HS-27A (cell line): ENCODE measurements at regions not wholly inside any gene's neighbourhood (a gene's known extent, or its start where the extent isn't known, plus 50 kb on each side); places are given as distances from the start of the nearest gene placed in this dataset.
"Not testable (repeated sequence)": the region's sequence is repeated elsewhere in the genome, so short reads cannot be mapped to it uniquely, and the experiment has no call there.

Experiments
- DNase-seq: peaks from one replicate; pipeline ENCODE4 v3.0.0-alpha.2; 2012; ENCODE audit warnings: low read depth, missing footprints

DNA sequence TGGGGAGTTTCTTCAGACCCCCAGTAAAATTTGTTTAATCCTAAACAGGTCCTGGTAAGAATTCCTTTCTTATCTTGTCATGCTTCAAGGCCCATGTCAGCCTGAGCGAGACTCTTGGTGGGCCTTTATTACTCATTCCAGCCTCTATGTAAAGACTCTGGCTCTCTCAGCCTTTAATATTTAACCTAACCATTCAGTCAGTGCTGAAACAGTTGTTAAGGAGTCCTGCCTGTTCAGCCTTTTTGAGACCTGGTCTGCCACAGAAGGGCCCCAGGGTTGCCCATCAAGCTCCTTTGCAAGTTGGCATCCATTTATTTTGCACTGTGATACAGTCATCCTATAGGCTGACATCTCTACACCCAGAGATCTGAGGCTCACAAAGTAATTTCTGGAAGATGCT, 107.7 kb upstream of the VANGL1 start:
- DNase-seq = no peak

DNA sequence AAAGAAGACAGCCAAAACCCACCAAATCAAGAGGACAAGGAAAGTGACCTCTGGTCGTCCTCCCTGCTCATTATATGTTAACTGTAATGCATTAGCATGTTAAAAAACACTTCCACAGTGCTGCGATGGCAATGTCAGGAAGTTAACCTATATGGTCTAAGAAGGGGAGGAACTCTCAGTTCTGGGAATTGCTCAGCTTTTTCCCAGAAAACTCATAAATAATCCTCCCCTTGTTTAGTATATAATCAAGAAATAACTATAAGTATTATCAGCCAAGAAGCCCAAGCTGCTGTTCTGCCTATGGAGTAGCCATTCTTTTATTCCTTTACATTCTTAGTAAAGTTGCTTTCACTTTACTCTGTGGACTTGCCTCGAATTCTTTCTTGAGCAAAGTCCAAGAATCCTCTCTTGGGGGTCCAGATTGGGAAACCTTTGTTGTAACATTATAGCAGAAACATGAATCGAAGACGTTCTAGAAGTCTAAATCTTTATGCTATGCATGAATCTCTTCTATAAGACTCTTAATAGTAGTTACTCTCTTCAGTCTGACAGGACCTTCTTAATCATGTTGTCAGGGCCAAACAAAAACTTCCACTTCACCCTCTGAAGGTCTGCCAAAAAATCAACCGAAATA, 110.0 kb upstream of the VANGL1 start:
- DNase-seq = no peak

DNA sequence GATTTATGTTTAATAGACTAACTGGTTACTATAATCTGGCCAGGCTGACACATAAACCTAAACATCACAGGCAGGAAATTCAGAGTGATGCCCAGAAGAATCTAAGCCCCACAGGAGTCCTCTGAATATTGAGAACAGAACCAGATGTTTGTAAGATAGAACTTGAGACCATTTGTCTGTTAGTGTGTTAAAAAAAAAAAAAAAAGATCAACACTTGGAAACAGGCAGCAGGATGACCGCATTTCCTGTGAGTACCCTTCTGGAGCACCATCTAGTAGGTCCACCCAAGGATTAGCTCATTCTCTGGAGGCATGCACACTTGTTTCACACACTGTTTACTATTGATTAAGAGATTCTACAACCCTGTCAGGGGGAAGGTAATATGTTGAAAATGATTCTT, 111.4 kb upstream of the VANGL1 start:
- peak; percentile 54 for DNase-seq

DNA sequence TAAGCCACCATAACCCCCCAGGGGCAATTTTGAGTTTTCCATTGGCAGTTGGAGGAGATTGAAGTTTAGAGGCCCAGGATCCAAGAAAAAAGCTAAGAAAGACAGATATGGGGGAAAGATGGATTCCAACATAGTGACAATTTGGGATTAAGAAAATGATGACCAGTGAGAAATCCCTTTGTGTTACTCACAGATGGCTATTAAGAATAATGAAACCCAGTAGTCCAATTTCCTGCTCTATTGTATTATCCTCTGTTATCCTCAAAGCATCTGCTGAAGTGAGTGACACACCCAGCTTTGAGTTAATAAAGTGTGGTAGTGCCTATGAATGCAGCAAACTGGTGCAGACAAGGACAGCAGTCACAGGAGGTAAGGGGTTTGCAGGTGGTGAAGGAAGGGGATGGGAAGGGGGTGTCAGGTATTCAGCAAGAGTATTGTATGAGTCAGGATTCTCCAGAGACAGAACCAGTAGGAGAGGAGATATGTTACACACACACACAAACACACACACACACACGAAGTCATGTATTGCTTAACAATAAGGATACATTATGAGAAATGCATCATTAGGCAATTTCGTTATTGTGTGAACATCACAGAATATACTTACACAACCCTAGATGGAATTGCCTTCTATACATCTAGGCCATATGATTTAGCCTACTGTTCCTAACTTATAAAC, 112.4 kb upstream of the VANGL1 start:
- DNase-seq = no peak

DNA sequence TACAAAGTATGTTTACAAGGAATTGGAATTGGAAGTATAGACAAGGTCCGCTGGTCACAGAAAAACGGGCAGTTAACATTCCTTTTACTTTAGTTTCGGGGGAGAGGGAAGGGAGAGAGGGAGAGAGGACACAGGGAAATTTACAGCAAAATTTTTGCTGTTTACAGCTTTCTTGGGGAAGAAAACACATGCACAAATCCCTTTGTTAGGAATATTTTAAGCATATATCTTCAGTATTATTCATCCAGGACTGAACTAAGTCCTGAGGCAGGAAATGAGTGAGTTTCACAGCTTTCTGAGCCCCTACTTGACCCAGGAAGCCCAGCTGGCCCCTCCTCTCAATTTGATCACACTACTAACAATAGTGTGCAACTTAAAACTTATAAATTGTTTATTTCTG, 113.4 kb upstream of the VANGL1 start:
- DNase-seq = not testable (repeated sequence)

DNA sequence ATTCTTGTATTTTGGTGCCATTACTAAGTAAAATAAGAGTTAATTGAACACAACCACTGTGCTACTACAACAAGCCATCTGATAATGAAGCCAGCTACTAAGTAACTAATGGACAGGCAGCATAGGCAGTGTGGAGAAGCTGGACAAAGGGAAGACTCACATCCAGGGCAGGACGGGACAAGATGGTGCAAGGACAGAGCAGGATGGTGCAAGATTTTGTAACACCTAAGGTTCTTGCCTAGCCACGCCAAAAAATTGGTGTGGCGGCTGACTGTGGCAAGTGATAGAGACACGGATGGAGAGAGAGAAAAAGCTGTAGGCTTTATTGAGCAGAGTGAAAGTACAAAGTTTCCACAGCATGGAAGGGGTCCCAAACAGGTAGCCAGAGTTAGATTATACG, 114.0 kb upstream of the VANGL1 start:
- no peak for DNase-seq

DNA sequence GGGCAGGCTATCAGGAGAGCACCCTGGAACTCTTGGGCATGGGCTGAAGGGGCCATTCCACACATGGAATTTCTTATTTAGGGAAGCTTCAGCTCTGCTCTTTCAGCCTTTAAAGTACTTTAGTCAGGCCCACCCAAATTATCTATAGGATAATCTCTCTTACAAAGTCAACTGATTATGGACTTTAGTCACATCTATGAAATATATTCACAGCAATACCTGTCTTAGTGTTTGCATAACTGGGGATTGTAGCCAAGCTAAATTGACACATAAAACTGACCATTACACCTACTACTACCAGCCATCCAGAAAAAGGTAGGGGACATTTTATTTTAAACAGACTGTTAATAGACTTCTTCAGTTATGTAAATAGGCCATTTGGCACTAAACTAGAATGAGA, 114.9 kb upstream of the VANGL1 start:
- DNase-seq = no peak

DNA sequence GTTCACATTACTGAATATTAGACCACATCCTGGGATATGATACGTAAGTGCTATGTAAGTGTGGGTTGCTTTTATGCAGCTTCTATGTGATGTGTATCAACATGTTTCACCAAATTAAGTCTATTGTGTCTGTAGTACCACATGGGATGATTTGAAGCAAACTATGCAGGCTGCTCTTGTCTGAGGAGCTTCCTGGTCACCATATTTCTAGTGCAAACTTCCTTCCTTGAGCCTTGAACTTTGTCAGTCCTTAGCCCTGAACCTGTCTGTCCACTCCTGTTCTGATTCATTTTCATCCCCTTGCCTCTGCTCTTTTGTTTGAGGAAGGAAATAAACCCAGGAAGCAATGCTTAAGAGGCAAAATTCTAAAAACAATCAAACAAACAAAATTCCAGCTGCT, 117.5 kb upstream of the VANGL1 start:
- no peak for DNase-seq

DNA sequence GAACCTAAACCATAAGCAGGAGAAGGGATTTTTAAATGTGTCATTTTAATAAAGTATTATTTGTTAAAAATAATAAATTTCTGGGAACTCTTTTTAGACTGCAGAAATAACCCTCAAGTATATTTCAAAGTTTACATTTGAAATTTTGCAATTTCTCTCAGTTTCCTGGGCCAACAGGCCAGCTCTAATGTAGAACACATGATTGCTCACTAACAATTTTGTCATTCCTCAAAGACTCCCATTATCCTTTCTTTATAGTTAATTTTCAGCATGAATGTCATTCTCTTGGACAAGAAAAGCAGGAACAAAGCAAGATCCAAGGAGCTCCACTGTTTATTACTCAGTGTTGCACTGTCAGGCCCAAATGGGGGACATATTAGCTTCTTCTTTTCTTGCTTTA, 119.4 kb upstream of the VANGL1 start:
- no peak for DNase-seq

DNA sequence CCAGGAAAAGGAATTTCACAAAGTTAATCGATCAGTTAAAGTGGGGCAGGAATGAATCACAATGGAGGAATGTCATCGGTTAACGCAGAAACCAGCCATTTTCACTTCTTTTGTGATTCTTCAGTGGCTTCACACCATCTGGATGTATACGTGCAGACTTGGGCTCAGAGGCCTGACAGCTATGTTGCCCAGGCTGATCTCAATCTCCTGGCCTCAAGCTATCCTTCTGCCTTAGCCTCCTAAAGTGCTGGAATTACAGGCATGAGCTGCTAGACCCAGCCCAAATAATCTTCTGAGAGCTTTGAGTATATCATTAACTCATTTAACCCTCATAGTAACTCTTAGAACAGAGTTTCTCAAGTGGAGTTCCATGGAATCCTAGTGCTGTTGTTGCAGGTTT, 126.5 kb upstream of the VANGL1 start:
- DNase-seq = no peak

DNA sequence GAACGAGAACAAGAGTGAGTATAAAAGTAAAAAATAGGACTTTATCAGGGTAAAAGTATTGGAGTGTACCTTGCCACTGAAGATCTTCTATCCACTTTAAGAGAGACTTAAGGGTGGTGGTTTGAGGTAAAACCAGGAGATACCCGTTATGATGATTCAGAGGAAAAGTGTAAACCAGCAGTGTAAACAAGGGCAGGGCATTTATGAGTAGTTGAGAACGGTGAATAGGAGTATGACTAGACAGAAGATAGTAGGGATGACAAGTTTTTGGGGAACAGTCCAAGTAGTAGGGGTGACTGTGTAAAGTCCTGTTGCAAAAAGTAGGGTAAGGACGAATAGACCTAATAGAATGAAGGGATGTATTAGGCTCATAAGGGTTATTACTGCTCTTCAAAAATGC, 131.5 kb upstream of the VANGL1 start:
- not testable (repeated sequence) for DNase-seq

DNA sequence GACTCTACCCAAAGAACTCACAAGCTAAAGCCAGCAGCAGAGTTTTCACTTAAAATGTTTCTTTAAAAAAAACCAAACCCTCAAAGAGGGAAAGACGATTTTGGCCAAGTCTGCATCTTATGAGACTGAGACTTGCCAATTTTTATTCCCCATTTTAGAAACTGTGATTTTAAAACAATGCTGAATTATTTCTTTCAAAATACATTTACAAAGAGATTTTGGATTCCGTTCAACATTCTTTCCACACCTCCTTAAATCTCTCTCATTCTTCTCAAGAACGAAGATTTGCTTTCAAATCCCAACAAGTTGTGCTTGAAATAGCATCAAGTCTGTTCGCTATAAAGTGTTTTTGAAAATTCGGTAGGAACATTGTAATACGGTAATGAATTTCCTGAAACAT, 133.9 kb upstream of the VANGL1 start:
- DNase-seq = no peak

DNA sequence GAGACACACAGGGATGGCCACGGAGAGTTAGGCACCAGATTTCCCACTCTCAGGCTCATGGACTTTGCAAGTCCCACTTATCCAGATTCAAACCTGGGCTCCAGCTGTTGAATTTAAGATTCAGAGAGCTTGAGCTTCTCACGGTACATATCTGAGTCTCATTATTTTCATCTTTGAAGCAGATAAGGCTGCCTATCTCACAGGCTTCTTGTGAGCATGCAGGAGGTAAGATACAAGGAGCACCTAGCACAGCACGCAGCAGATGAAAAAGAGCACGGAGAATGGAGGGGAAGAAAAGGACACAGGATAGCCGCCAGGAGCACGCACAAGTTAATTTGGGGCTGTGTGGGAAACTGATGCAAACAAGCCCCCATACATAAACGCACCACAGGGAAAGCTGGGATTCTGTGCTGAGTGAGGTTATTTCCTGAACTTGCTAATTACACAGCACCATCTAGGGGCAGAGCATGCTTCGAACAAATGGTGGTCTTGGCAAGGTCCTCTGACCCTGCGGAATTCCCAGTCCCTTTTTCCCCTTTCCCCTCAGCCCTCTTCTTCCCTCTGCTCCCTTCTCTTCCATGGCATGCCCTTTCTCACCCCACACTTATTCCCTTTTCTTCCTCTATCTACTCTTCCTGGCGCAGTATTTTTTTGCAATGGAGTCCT, 134.7 kb upstream of the VANGL1 start:
- DNase-seq = no peak

DNA sequence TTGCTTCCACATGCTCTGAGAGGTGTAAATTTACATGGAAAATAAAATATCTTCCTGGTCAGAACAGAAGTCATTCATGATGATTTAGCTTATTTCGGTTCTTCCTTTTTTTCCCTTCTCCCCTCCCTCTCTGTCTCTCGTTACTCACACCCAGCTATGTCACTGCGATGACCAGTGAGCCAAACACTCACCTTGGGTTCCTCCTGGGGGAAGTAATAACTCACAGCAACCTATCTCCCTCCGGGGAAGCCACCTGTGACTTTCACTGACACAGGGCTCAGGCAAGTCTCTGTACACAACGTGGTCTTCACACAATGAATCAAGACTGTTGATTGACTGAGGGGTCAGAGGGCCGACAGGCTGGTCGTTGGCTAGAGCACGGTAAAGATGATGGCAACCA, 135.3 kb upstream of the VANGL1 start:
- DNase-seq = no peak

DNA sequence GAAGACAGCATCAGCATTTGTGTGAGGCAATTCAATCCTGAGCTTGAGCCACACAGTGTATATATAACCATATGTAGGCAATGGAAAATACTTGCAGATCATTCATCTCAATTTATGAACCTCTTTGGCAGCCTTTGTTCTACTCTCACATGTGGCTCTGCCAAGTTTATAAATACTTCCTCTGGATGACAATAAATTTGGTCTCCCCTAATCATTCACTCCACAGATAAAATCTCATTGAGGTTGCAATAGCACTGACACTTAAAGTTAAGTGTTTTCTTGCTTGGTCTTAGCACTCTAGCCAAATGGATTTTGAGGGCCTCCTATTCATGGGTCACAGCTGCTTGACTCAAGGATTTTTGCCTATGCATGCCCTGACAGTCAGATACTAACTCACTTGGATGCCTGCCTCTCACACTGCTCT, 136.6 kb upstream of the VANGL1 start:
- DNase-seq = no peak

DNA sequence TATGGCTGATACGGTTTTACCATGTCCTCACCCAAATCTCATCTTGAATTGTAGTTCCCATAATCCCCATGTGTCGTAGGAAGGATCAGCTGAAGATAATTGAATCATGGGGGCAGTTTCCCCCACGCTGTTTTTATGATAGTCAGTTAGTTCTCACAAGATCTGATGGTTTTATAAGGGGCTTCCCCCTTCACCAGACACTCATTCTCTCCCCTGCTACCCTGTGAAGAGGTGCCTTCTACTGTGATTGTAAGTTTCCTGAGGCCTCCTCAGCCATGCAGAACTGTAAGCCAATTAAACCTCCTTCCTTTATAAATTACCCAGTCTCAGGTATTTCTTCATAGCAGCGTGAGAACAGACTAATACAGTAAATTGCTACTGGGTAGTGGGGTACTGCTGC, 139.6 kb upstream of the VANGL1 start:
- not testable (repeated sequence) for DNase-seq

DNA sequence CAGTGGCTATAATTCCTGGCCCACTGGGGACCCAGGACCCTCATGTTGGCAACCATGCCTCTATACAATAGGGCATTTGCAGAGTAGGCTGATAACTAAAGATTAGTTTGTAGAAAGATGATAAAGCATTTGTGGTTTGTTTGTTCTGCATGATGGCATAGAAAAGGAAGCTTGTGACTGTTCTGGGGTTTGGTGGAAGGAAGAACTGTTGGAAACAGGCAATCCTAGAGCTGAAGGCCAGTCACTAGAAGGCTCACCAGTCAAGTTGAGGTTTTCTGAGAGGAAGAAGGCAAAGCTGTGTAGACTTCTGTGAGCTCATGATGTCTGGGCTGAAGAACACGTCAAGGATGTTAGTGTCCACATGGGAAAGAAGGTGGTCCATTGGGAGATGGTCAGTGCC, 140.3 kb upstream of the VANGL1 start:
- DNase-seq = no peak

DNA sequence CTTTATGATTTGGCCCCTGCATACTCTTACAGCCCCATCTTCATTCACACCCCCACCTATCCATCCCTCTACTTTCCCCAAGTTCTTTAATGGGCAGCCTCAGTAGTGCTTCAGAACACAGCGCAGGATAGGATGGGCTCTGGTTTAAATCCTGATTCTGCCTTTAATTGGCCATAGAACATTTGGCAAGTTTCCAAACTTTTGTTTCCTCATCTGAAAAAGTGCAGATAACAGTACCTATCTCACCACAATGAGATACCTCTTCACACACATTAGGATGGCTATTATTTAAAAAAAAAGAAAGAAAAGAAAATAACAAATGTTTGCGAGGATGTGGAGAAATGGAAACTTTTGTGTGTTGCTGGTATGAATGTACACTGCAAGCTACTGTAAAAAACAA, 142.5 kb upstream of the VANGL1 start:
- no peak for DNase-seq

DNA sequence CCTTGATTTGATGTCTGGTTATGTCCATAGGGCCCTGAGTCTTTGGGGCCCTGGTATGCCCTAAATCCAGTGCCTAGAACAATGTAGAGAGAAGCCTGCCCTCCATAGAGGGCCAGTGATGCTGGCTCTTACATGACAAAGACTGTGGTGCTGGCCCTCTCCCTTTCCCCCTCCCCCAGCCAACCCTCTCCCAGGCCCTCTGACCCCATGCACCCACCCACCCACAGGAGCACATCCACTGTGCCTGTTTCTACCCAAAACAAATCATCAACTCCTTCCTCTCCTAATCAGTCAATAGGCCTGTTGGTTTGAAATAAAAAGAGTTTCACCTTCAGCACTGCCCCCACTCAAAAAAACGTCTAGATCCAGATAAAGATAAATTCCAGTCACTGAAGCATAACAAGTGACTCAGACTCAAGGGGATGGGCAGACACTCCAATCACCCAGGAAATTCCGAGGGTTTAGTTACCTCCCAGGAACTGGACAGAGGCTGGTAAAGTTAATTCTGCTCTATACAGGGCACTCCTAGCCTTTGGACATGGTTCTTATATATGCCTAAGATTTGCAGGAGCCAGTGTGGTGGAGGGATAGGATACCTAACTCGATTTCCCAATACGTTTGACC, 144.8 kb upstream of the VANGL1 start:
- DNase-seq = peak; percentile 87

DNA sequence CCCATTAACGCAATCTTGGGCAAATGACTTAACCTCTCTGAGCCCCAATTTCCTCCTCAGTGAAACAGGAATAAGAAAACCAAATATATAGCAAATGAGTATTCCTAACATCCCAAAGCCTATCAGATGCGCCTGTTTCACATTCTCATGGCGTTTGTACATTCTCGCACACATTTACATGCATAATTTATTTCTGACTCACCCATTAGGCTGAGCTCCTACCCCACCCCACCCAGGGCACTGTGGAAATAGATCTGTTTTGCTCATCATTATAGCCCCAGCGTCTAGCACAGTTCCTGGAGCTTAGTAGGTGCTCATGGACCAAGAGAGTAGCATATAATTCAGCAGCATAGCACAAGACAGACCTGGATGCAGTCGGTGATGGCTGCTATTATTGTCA, 146.1 kb upstream of the VANGL1 start:
- peak; percentile 85 for DNase-seq

DNA sequence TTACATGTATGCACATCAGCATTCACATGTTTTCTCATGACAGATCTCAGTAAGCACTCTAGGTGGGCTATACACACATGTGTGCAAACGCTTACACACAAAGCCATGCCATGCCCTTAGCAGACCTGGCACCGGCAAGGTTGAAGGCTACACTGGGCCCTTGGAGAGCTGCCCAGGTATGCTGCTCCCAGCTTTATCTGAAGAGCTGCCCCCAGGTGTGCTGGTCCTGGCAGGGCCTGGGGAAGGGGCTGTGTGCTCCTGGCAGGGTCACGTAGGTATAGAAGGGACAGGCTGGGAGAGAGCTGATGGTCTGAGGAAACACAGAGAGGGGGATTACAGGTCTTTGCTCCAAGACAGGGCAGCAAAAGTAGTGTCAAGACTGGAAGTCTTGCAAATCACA, 146.7 kb upstream of the VANGL1 start:
- DNase-seq = no peak

DNA sequence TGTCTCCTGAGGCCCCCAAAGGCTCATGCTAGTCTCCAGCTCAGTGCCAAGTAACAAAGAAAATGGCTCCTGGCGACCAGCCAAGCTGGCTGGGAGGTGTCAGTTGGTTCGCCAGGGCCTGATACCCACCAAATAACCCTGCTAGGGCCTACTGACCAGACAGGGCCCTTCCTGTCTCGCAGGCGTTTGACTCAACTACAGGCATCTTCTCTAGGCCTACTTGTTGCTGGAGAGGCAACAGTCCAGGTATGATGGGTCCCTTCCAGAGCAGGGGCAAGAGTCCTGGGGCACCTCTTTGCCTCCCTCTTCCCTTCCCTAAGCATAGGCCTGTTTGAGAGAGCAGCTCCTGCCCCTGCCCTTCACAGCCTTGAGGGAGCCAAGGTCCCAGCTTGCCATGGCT, 147.9 kb upstream of the VANGL1 start:
- DNase-seq = no peak

DNA sequence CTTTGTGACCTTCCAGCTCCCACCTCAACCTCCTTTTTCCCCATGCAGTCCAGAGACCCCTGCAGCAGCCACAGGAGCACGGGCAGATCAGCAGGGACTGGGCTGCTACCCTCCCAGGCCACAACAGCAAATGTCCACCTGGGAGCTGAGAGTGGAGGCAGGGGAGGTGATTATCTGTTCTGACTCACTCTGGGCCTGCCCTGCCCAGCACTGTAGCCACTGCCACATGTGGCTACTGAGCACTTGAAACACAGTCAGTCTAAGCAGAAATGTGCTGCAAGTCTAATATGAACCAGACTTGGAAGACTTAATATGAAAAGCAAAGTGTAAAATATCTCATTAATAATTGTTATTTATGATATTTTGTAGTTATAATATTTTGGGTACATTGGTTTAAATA, 148.9 kb upstream of the VANGL1 start:
- peak; percentile 50 for DNase-seq
